ENCODE measurements at regions not wholly inside any gene's neighbourhood (a gene's known extent, or its start where the extent isn't known, plus 50 kb on each side); places are given as distances from the start of the nearest gene placed in this dataset.
"Not testable (repeated sequence)": the region's sequence is repeated elsewhere in the genome, so short reads cannot be mapped to it uniquely, and the experiment has no call there.

DNA sequence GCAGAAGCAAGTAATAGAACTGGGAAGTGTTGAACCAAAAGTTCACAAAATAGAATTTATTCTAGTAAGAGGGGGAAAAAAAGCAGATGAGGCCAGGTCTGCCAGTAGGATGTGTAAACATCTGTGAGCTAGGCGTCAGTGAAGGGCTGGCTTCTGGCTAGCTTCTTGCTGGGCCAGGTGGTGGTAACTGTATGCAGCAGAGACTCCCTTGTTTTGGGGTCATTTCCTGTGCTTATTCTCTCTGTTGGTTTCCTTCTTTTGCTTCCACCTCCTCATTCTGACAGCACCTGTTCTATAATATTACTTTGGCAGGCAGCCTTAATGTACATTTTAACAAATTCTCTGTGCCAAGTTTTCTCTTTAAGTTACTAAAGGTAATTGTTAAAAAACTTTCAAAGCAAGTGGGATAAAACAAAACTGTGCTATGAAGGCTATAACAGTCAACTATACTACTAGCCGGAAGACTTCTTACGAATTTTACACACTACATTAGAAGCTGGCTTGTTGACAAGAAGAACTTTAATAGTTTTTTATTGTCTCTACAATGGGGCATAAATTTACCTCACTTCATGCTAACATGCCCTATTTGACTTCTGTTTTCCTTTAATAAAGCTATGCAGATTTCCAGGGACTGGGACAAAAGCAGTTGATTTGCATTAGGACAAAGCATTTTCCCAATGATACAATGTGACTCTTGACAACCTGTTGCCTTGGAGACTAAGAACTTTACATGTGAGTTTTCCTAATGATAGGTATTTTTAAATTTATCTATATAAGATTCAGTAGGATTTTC is 318.8 kb upstream of the NAALADL2 start:
- no peak for DNase-seq (ENCODE audit: low read depth)

DNA sequence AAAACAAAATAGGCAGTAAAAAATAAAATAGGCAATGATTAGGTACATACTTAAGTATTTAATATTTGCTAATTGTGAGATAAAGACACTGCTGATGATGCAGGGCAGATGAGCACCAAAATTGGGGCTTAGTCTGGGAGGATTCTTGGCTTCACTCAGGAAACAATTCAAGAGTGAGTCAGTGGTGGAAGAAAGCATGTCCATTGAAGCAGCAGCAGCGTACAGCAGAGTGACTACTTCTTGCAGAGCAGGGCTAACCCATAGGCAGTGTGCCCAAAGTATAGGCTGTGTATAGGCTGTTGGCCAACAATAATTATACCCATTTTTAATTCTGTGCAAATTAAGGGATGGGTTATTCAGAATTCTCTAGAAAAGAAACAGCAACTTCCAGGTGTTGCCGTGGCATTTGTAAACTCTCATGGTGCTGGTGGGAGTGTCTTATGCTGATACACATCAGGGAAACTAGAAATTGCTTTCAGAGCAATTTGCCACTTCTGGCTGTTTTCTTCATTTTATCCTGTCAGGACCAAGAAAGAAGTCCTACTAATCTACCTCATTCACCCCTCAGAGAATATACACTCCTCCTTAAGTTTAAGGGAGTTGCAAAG is 317.3 kb upstream of the NAALADL2 start:
- no peak for DNase-seq (ENCODE audit: low read depth)

DNA sequence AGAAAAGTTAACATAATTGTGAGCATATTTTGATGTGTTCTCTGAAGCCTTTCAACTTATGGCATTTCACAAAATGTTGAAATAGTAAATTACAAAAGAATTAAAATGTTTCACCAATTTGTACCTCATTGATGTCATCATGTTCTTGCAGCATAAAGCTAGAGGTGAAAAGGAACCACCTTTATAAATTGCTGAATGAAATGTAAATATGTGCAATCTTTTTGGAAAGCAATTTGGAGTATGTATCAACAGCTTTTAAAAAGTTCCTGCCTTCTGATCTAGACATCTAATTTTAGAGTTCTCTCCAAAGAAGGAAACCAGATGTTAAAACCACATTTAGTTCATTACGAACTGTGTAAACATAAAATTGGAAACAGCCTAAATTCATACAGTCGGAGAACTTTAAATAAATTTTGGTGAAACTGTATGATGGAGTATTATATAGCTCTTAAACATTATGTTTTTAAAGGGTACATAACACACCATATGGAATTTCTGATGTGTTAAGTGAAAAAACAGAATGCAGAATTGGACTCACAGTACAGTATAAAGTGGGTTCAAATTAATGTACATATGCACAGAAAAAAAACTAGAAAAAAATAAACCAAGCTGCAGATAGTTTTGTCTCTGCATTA is 311.2 kb upstream of the NAALADL2 start:
- DNase-seq (ENCODE audit: low read depth) = no peak

- DNase-seq (ENCODE audit: low read depth) = no peak
These were observed 310.1 kb upstream of the NAALADL2 start for GRCh38 chr3:174548841-174549623.

GRCh38 chr3:174581558-174581957 is 277.6 kb upstream of the NAALADL2 start:
- no peak for DNase-seq (ENCODE audit: low read depth)

DNA sequence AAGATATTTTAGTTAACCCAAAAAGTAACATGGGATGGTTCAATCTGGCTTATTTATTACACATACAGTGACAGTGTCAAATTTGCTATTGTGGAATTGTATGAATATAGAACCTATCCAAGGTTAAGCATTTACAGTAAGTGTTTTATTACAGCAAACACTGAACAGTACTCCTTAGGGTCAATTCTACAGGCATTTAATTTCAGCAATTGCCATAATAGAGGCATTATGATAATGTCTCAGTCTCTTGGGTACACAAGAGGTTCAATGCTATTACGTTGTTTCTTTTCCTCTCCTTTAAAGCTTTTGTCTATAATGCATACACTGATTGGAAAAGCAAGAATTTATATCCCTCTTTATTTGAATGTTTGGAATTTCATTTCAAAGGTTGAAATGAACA is 275.7 kb upstream of the NAALADL2 start:
- no peak for DNase-seq (ENCODE audit: low read depth)

GRCh38 chr3:174587137-174587536 is 272.0 kb upstream of the NAALADL2 start:
- DNase-seq (ENCODE audit: low read depth) = not testable (repeated sequence)

DNA sequence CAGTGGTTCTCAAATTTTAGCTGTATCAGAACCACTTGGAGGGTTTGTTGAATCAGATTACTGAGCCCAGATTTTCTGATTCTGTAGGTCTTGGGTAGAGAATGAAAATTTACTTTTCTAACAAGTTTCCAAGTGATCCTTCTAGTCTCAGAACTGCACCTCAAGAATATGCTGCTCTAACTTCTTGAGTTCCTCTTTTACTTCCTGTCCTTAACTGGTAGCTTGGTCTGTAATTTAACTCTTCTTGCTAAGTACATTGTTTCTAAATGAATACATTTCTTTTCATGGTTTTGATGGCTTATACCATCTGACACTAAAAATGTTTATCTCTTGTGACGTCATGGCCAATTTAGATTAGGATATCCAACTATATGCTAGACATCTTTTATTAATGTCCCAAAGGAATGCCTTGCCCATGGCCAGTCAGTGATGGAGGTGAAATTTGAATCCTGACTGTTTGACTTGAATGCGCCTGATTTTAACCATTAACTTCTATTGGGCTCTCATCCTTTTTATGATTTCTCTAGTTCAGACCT is 262.6 kb upstream of the NAALADL2 start:
- no peak for DNase-seq (ENCODE audit: low read depth)

DNA sequence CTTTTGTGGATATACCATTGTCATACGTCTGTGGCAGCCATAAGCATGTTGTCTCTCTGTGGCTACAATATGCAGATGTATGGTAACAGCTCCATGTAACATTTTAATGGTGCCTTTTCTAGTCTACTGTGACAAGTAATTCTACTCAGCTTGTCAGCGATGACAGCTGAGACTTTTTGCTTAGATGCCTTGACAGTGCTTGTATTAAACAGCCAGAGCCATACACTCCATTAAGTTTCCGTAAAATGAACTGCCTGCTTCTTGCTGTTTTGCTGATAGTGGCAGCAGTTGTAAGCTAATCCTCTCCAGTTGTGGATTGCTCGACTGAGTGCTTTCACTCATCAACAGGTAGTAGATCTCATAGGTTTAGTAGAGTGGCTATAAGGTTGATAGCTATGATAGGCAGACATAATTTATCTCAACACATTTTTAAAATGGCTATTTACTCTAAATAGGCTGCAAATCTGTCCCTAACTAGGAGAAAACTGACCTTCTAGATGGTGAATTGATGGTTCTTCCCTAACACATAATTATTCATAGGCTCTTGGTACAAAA is 260.2 kb upstream of the NAALADL2 start:
- DNase-seq (ENCODE audit: low read depth) = no peak

- no peak for DNase-seq (ENCODE audit: low read depth)
These were observed 246.0 kb upstream of the NAALADL2 start for GRCh38 chr3:174613173-174613572.

GRCh38 chr3:174614036-174614435 is 245.1 kb upstream of the NAALADL2 start:
- no peak for DNase-seq (ENCODE audit: low read depth)

DNA sequence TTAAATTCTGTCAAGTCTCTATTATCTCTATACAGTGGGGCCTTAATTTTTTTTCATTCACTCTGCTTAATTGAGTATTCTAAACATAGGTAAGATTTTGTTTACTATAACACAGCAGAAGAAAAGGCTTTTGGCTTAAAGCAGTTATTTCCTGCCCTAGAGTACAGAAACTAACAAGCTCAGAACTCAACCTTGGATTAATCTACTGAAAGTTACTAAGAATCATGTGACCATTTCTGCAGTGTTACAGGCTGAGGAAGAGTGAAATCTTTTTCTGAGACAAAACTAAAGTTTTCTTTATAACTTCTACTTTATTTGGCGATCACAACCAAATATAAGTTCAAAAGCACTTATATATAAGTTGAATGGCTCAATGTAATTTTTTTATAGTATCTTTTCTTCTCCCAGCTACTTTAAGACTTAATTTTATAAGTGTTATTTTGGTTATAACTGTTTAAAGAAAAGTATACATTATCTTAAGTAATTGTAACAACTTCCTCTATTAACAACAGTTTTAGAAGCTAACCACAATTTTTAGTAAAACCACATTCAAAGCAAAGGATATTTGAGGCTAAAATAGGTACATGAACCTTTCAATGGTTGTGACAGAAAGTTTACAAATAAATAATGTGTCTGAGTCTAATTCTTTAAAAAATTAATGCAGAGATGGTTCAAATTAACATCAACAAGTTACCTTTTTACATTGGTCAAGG is 240.6 kb upstream of the NAALADL2 start:
- DNase-seq (ENCODE audit: low read depth) = no peak

DNA sequence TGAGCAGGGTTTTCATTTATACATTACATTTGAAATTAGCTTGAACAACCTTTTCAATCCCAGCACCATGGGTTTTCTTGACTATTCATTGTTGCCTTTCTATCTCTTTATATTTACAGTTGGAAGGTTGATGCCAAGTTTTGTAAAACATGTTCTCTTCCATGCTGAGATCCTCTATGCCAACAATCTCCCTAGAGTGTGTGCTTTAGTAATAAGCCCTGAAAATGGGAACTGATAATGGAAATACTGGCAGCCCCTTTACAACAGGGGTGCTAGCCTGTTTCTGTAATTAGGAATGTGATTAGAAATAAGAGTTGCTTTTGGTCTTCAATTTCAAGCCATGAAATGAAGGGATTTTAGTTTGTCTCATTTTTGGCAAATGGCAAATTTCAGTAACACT is 239.9 kb upstream of the NAALADL2 start:
- no peak for DNase-seq (ENCODE audit: low read depth)

DNA sequence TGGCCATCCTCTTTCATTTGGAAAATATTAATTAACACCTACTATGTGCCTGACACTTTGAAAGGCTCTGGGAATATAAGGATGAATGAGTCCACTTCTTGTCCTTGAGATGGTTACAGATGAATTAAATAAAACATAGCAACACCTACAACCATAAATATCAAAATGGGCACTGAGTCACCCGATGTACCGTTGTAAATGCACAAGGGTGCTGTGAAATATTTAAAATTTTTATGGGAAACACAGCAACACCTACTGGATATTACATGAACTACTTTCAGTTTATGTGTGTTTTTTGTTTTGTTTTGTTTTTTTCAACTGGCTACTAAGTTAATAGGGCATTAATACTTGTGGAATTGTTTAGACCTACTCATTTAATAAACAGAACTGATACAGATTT is 239.0 kb upstream of the NAALADL2 start:
- no peak for DNase-seq (ENCODE audit: low read depth)

- DNase-seq (ENCODE audit: low read depth) = no peak
These were observed 238.2 kb upstream of the NAALADL2 start for GRCh38 chr3:174620855-174621472.

- no peak for DNase-seq (ENCODE audit: low read depth)
These were observed 225.8 kb upstream of the NAALADL2 start for GRCh38 chr3:174633342-174633741.

DNA sequence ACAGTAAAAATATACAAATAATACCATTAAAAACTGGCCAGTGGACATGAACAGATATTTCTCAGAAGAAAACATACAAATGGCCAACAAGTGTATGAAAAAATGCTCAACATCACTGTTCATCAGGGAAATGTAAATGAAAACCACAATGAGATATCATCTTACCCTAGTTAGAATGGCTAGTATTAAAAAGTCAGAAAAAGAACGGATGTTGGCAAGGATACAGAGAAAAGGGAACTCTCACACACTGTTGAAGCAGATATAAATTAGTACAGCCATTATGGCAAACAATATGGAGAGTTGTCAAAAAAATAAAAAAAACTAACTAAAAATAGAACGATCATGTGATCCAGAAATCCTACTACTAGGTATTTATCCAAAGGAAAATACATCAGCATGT is 222.7 kb upstream of the NAALADL2 start:
- no peak for DNase-seq (ENCODE audit: low read depth)

GRCh38 chr3:174639406-174639805 is 219.7 kb upstream of the NAALADL2 start:
- DNase-seq (ENCODE audit: low read depth) = no peak

- no peak for DNase-seq (ENCODE audit: low read depth)
These were observed 219.2 kb upstream of the NAALADL2 start for GRCh38 chr3:174639970-174640369.

- no peak for DNase-seq (ENCODE audit: low read depth)
These were observed 218.2 kb upstream of the NAALADL2 start for GRCh38 chr3:174640932-174641331.

DNA sequence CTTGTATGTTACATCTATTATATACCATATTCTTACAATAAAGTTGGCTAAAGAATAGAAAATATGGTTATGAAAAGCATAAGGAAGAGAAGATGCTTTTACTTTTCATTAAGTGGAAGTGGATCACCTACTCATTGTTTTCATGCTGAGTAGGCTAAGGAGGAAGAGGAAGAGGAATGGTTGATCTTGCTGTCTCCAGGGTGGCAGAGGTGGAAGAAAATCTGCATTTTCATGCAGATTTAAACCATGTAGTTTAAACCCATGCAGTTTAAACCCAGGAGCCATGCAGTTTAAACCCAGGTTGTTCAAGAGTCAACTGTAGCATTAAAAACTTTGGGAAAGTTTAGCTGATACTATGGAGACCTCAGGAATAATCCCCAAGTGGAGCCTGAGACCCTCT is 214.8 kb upstream of the NAALADL2 start:
- no peak for DNase-seq (ENCODE audit: low read depth)

Measured in stimulated activated CD8-positive, alpha-beta memory T cell treated with anti-CD3 and anti-CD28 coated beads, Interleukin-12 subunit alpha, Interleukin-12 subunit beta, amount 100 ng/mL, for 4 hours (primary cell).